AG09309 (cell line): ENCODE measurements at regions not wholly inside any gene's neighbourhood (a gene's known extent, or its start where the extent isn't known, plus 50 kb on each side); places are given as distances from the start of the nearest gene placed in this dataset.
"Not testable (repeated sequence)": the region's sequence is repeated elsewhere in the genome, so short reads cannot be mapped to it uniquely, and the experiment has no call there.

ENCODE experiments used
- DNase-seq: peaks from one replicate; pipeline ENCODE4 v3.0.0-alpha.2; 2010; ENCODE audit warnings: low read depth
- H3K4me3 ChIP-seq: 2 replicates; pipeline ENCODE4 v1.5.1; 2011; ENCODE audit warnings: mild to moderate bottlenecking, low read depth, low read length, moderate library complexity; ENCODE audit not compliant: control insufficient read depth
- CTCF ChIP-seq: IDR thresholded peaks from 2 replicates; pipeline ENCODE4 v1.5.1; 2011; ENCODE audit warnings: mild to moderate bottlenecking, low read depth, low read length, inconsistent platforms; ENCODE audit not compliant: insufficient read depth, control insufficient read depth; ENCODE audit errors: missing control alignments

- not testable (repeated sequence) for H3K4me3 ChIP-seq, DNase-seq
These were observed 51.0 kb upstream of the CDYL start for GRCh38 chr6:4725136-4725760.

- not testable (repeated sequence) for DNase-seq, H3K4me3 ChIP-seq
These were observed 51.5 kb upstream of the CDYL start for GRCh38 chr6:4724727-4725126.

- DNase-seq, result no peak
- no peak overlapping the region for H3K4me3 ChIP-seq
- no peak for TF ChIP-seq CTCF
These were observed 52.8 kb upstream of the CDYL start for GRCh38 chr6:4723383-4723782.

GRCh38 chr6:4721368-4721767 lies 54.8 kb upstream of the CDYL start:
- DNase-seq, H3K4me3 ChIP-seq: not testable (repeated sequence)

- H3K4me3 ChIP-seq, result no peak overlapping the region
- no peak for TF ChIP-seq CTCF
- DNase-seq, result no peak
These were observed 56.7 kb upstream of the CDYL start for GRCh38 chr6:4719491-4719890.

GRCh38 chr6:4717856-4718255 lies 58.3 kb upstream of the CDYL start:
- no peak overlapping the region for H3K4me3 ChIP-seq
- TF ChIP-seq CTCF, result no peak
- no peak for DNase-seq

- TF ChIP-seq CTCF, result no peak
- H3K4me3 ChIP-seq, result no peak overlapping the region
- no peak for DNase-seq
These were observed 59.1 kb upstream of the CDYL start for GRCh38 chr6:4717124-4717523.

GRCh38 chr6:4714961-4715501 lies 61.2 kb upstream of the CDYL start:
- no peak overlapping the region for H3K4me3 ChIP-seq
- no peak for TF ChIP-seq CTCF
- DNase-seq, result no peak

GRCh38 chr6:4712291-4712690 lies 63.9 kb upstream of the CDYL start:
- TF ChIP-seq CTCF, result no peak
- DNase-seq, result no peak
- H3K4me3 ChIP-seq, result no peak overlapping the region
